HG03025 (cell line): ENCODE measurements at regions not wholly inside any gene's neighbourhood (a gene's known extent, or its start where the extent isn't known, plus 50 kb on each side); places are given as distances from the start of the nearest gene placed in this dataset.

Experiments used
- ATAC-seq: cut with Tn5 transposase; IDR thresholded peaks from one replicate; pipeline ENCODE4 v1.9.1; 2021; ENCODE audit warnings: mild to moderate bottlenecking, moderate library complexity; ENCODE audit not compliant: unreplicated experiment, low FRiP score

- no peak for ATAC-seq
Observed at GRCh38 chr2:37425408-37425807, 81.0 kb downstream of the QPCT start.

- no peak for ATAC-seq
Observed at GRCh38 chr2:37427241-37427640, 82.8 kb downstream of the QPCT start.

- no peak for ATAC-seq
Observed at GRCh38 chr2:37436323-37436722, 91.9 kb downstream of the QPCT start.

GRCh38 chr2:37439131-37439642, 94.8 kb downstream of the QPCT start:
- no peak for ATAC-seq

- no peak for ATAC-seq
Observed at GRCh38 chr2:37441055-37441454, 96.6 kb downstream of the QPCT start.

- ATAC-seq, result no peak
Observed at GRCh38 chr2:37443082-37443481, 98.7 kb downstream of the QPCT start.

GRCh38 chr2:37447446-37447845, 103.0 kb downstream of the QPCT start:
- no peak for ATAC-seq

- no peak for ATAC-seq
Observed at GRCh38 chr2:37448342-37449120, 104.1 kb downstream of the QPCT start.

GRCh38 chr2:37449761-37450296, 105.4 kb downstream of the QPCT start:
- ATAC-seq, result no peak

- ATAC-seq, result no peak
Observed at GRCh38 chr2:37453027-37453426, 108.6 kb downstream of the QPCT start.

GRCh38 chr2:37454851-37455762, 110.7 kb downstream of the QPCT start:
- no peak for ATAC-seq

GRCh38 chr2:37456479-37456878, 112.0 kb downstream of the QPCT start:
- no peak for ATAC-seq

GRCh38 chr2:37457401-37457901, 113.0 kb downstream of the QPCT start:
- no peak for ATAC-seq

GRCh38 chr2:37458133-37458532, 113.7 kb downstream of the QPCT start:
- no peak for ATAC-seq

- no peak for ATAC-seq
Observed at GRCh38 chr2:37459095-37459981, 114.9 kb downstream of the QPCT start.

- ATAC-seq, result no peak
Observed at GRCh38 chr2:37460896-37461229, 116.4 kb downstream of the QPCT start.

GRCh38 chr2:37464067-37464466, 119.6 kb downstream of the QPCT start:
- no peak for ATAC-seq

- no peak for ATAC-seq
Observed at GRCh38 chr2:37466533-37467222, 122.2 kb downstream of the QPCT start.

GRCh38 chr2:37468170-37468569, 123.7 kb downstream of the QPCT start:
- ATAC-seq, result no peak
